ENCODE measurements at regions not wholly inside any gene's neighbourhood (a gene's known extent, or its start where the extent isn't known, plus 50 kb on each side); places are given as distances from the start of the nearest gene placed in this dataset.

DNA sequence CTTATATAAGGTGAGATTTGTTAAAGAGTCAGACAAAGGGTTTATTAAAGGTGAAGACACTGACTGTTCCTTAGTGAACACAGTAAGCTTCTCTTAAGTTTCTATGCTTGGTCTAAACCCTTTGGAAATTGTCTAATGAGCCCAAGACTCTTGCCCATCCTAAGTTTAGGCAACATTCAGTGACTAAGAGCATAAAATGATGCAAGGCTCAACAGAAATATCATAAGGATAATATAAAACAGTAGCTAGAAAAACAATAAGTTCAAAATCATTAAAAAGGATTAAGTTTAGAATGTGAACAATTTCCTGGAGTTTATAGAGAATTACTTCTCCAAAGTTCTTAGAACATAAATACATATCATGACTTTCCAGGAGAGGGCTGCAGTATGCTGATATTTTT is 108.9 kb upstream of the PDC start:
- H3K27ac ChIP-seq, result no peak overlapping the region
- no peaks in the 10 kb centered on the region for H3K27me3 ChIP-seq
- no peaks in the 10 kb centered on the region for H3K36me3 ChIP-seq
- H3K4me1 ChIP-seq, result peaks cover 0 to 2% (median 0%) of the 10 kb centered on the region in 4 donors
- intact Hi-C loops (cut with DNase I; ENCODE audit: low total_unique reads), result no loop called here
- no peak overlapping the region for H3K4me3 ChIP-seq
- H3K9me3 ChIP-seq, result no peaks in the 10 kb centered on the region
- TF ChIP-seq, protein P1, sequence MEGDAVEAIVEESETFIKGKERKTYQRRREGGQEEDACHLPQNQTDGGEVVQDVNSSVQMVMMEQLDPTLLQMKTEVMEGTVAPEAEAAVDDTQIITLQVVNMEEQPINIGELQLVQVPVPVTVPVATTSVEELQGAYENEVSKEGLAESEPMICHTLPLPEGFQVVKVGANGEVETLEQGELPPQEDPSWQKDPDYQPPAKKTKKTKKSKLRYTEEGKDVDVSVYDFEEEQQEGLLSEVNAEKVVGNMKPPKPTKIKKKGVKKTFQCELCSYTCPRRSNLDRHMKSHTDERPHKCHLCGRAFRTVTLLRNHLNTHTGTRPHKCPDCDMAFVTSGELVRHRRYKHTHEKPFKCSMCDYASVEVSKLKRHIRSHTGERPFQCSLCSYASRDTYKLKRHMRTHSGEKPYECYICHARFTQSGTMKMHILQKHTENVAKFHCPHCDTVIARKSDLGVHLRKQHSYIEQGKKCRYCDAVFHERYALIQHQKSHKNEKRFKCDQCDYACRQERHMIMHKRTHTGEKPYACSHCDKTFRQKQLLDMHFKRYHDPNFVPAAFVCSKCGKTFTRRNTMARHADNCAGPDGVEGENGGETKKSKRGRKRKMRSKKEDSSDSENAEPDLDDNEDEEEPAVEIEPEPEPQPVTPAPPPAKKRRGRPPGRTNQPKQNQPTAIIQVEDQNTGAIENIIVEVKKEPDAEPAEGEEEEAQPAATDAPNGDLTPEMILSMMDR (IDR thresholded peaks at IDR 0.05), result no peak
- no peak for DNase-seq

DNA sequence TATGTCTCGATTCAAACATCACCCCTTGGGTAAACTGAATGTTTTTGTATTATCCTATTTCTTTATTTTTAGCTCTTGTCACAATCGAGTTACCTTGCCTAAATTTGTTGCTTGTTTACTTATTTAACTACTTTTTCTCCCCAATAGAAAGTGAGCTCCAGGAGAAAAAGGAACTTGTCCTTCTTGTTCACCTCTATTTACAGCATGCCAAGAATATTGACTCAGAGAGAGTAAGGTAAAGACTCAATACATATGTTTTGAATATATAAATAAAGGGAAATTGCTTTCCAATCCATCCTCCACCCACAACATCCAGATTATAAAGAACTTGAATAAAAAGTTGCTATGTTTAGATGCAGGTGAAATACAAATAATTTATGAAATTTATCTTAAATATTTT is 107.3 kb upstream of the PDC start:
- TF ChIP-seq, protein P1 (IDR thresholded peaks at IDR 0.05), result no peak
- Histone ChIP-seq H3K27ac (no peak overlapping the region), H3K9me3 (no peaks in the 10 kb centered on the region), H3K27me3 (no peaks in the 10 kb centered on the region), H3K4me1 (no peaks in the 10 kb centered on the region), H3K4me3 (no peak overlapping the region), H3K36me3 (no peaks in the 10 kb centered on the region)
- DNase-seq, result no peak
- intact Hi-C loops (cut with DNase I; ENCODE audit: low total_unique reads), result no loop called here

DNA sequence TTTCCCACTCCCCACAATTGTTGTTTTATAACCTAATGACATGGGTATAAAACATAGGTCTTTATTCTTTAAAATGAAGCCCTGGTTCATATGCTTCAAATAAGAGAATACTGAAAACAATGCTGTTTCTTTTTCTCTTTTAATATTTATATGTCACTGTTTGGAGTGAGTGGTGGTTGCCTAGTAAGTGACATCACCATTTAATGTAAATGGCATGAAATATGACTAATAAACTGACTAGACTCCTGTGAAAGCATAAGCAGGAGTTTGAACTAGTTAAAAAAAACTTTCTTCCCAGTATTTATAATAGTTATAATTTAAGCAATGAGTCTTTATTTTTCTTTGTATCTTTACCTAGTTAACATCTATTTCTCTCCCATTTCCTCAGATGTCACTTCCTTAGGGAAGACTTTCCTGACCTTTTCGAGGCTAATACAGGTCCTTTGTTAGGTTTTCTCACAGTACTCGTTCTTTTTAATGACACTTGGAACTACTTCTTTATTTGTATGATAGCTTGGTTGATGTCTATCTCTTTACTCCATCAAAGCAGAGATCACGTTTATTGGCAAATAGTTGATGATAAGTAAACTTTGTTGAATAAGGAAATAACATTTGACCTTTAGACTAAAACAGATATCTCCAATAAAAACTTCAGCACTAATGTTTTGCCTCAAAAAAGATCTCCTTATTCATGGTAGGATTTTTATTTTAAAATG is 105.4 kb upstream of the PDC start:
- H3K36me3 ChIP-seq, result no peaks in the 10 kb centered on the region
- H3K4me3 ChIP-seq, result no peak overlapping the region
- TF ChIP-seq, protein P1 (IDR thresholded peaks at IDR 0.05), result no peak
- intact Hi-C loops (cut with DNase I; ENCODE audit: low total_unique reads), result no loop called here
- H3K4me1 ChIP-seq, result no peaks in the 10 kb centered on the region
- no peak overlapping the region for H3K27ac ChIP-seq
- H3K27me3 ChIP-seq, result no peaks in the 10 kb centered on the region
- no peak for DNase-seq
- no peaks in the 10 kb centered on the region for H3K9me3 ChIP-seq

DNA sequence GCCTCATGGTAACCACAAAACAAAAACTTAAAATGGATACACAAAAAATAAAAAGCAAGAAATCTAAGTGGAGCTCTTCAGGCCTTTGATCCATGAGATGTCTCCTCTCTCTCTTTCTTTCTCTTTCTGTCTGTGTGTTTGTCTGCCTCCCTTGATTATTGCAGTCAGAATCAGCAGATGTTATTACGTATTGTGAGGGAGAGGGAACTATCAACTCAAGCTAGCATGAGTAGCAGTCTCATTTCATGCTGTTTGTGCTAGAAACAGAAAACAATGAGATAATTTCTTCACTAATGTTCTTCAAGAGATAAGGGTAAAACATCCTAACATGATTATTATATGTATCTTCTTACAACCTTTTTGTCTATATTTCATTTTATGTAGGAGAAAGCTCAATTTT is 103.7 kb upstream of the PDC start:
- TF ChIP-seq, protein P1 (IDR thresholded peaks at IDR 0.05), result no peak
- no peak for DNase-seq
- H3K27ac ChIP-seq, result no peak overlapping the region
- no peaks in the 10 kb centered on the region for H3K4me1 ChIP-seq
- no peaks in the 10 kb centered on the region for H3K27me3 ChIP-seq
- no peaks in the 10 kb centered on the region for H3K36me3 ChIP-seq
- no peaks in the 10 kb centered on the region for H3K9me3 ChIP-seq
- H3K4me3 ChIP-seq, result no peak overlapping the region
- intact Hi-C loops (cut with DNase I; ENCODE audit: low total_unique reads), result no loop called here

DNA sequence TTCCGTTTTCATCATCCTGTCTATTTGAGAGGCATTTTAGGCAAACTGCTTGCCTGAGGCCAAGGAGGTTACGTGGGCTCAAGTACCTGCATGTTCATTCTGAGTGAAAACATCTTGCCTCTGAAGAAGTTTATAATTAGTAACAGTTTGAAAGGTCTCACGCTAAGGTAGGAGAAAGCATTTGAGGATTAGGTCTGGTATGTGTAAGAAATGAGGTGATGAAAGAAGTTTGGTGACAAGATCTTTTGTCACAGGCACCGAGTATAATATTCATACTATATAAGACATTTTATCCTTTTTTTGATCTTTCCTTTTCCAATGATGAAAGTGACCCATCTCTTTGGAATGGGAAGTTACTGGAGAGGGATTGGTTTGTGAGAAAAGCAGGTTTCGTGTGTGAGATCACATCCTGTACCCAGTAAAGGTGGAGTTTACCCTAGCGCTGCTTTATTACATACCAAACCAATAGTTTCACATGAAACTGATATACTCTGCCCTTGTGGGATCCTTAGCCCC is 98.7 kb upstream of the PDC start:
- Histone ChIP-seq H3K27ac (no peak overlapping the region), H3K4me3 (no peak overlapping the region), H3K9me3 (no peaks in the 10 kb centered on the region), H3K27me3 (no peaks in the 10 kb centered on the region), H3K36me3 (no peaks in the 10 kb centered on the region), H3K4me1 (no peaks in the 10 kb centered on the region)
- TF ChIP-seq, protein P1 (IDR thresholded peaks at IDR 0.05), result no peak
- no peak for DNase-seq
- intact Hi-C loops (cut with DNase I; ENCODE audit: low total_unique reads), result no loop called here

Data from tibial artery (tissue), 4 donors.